Right lung (tissue), 2 donors: ENCODE measurements at regions not wholly inside any gene's neighbourhood (a gene's known extent, or its start where the extent isn't known, plus 50 kb on each side); places are given as distances from the start of the nearest gene placed in this dataset.
"Not testable (repeated sequence)": the region's sequence is repeated elsewhere in the genome, so short reads cannot be mapped to it uniquely, and the experiment has no call there.

Experiments
- DNase-seq, 2 donors: peaks; one replicate each; pipeline ENCODE4 v3.0.0-alpha.2; 2013

- DNase-seq, result not testable (repeated sequence)
Measured at GRCh38 chr16:22572331-22573224, 61.9 kb downstream of the NPIPB5 start.

DNA sequence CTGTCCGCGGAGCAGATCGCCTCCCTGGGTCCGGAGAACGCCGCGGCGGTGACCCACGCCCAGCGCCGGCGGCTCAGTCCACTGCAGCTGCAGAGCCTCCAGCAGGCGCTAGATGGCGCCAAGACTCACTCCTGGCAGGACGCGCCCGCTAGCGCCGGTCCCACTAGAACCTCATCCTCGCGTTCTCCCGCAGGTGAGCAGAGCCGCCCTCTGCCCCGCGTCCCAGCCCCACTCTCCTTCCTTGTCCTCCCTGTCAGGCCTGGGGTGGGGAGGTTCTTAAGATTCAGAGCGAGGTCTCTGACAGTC, 62.5 kb downstream of the NPIPB5 start:
- not testable (repeated sequence) for DNase-seq

DNA sequence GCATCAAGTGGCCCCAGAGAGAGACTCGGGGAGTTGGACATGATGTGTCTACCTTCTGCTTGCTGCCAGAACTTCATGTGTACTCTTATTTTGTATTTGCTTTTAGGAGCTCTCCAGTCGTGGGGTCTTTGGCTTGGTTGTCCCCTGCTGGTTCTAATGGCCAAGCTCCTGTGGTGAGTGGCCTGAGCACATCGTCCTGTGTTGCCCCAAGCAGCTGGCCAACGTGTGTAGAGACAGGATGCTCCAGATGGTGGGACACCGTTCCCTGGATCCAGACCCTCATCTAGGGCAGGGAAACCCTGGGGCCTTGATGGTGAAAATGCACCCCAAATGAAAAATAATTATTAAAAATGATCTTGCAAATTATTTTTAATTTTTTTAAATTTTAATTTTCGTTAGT, 65.8 kb downstream of the NPIPB5 start:
- DNase-seq, result not testable (repeated sequence)

- DNase-seq, result not testable (repeated sequence)
Measured at GRCh38 chr16:22583195-22583594, 72.5 kb downstream of the NPIPB5 start.

GRCh38 chr16:22584459-22584858, 73.8 kb downstream of the NPIPB5 start:
- DNase-seq, result not testable (repeated sequence)

DNA sequence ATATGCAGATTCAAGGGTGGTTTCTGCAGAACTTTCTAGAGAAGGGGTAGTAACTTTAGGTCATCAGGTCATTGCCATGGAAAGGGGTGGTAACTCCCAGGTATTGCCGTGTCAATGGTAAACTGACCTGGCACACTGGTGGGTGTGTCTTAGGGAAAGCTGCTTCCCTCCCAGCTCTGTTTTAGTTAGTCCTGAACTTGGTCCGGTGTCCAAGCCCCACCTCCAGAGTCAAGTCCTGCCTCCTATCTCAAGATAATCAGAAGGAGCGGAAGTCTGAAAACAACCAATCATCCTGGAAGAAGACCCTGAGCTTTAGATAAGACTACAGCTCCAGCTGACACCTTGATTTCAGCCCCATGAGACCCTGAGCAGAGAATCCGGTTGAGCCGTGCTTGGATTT, 74.2 kb downstream of the NPIPB5 start:
- DNase-seq, result not testable (repeated sequence)

GRCh38 chr16:22585431-22585830, 74.7 kb downstream of the NPIPB5 start:
- DNase-seq, result not testable (repeated sequence)

DNA sequence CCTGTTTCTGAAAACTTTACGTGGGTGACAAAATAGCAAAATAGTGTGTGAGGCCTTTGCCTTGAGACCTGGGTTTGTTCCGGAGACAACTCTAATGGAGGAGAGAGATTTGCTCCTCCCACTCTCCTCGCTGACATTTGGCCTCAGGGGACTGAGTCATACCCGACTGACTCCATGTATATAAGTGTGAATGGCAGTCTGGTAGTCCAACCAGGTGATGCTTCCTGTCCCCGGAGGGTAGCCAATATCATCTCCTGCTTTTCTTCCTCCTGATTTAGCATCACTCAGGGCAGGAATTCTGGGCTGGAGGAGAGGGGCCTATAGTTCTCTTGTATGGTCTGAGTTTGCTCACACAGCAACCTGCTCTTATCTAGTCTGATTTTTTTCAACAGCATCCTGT, 76.0 kb downstream of the NPIPB5 start:
- not testable (repeated sequence) for DNase-seq

- not testable (repeated sequence) for DNase-seq
Measured at GRCh38 chr16:22589757-22590156, 79.1 kb downstream of the NPIPB5 start.

DNA sequence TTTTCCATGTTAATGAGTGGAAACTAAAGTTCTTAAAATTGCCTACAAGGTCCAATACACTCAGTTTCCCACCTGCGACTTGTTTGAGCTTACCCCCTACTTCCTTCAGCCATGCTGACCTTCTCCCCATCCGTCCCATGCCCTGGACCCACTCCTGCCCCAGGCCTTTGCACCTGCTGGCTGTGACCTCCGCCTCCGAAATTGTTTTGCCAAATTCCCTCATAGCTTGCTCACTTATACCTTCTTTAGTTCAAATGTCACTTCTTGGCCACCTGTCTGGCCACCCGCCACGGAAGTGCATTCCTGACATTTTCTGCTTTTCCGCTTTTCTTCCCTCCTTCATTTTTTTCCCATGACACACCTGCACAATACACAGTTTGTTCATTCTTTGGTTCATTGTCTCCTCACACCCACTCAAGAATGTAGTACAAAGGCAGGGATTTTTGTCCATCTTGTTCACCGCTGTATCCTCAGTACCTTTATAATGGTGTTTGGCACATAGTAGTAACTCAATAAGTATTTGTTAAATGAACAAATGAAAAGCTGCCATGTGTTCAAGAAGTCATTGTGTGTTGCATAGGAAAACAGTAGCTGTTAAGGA, 85.9 kb downstream of the NPIPB5 start:
- DNase-seq, result not testable (repeated sequence)

GRCh38 chr16:22603744-22604143, 93.1 kb downstream of the NPIPB5 start:
- DNase-seq, result not testable (repeated sequence)

- DNase-seq, result not testable (repeated sequence)
Measured at GRCh38 chr16:22606619-22607018, 95.9 kb downstream of the NPIPB5 start.

DNA sequence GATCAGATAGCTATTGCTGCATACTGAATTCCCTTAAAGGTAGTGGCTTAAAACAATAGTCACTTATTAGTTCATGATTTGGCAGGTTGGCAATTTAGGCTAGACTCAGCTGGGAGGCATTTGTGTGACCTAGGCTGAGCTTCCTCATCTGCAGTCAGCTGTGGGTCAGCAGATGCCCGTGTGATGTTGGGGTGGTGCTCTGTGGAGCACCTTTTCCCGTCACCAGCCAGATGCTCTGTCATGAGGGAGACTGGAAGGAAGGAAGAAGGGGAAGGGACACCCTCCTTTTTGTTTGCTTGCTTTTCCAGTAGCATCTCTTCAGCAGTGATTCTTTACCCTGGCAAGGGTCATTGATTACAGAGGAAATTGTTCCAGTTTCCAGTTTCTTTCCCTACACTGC, 99.1 kb downstream of the NPIPB5 start:
- not testable (repeated sequence) for DNase-seq

- not testable (repeated sequence) for DNase-seq
Measured at GRCh38 chr16:22611128-22611527, 100.4 kb downstream of the NPIPB5 start.

DNA sequence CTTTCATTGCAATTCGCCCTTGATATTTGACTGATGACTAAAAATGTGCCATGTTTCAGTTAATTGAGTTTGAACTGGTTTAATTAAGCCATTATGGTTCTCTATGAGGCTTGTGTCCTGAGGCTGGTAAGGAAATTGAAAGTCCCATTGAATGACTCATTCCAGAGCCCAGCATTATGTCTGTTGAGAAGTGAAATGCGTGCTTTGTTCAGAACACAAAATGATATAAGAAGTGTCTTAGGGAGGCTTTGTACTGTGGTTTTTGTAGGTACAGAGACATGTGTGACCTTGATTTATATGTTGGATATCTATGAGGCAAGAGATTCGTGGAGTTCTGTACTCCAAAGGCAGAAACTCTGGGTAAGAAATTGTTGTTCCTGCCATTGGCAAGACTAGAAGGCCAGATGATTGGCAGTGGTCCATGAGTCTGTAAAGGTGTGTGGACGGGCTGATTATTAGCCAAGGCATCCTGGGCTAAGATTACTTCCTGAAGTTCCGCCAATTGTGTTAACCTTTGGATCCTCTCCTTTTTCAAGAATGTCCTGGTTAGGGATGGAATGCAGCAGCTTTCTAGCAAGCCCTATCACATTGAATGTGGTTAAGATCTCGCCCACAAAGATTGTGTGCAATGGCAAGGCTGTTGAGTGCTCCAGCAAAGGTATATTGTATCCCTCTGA, 103.7 kb downstream of the NPIPB5 start:
- no peak for DNase-seq

- no peak for DNase-seq
Measured at GRCh38 chr16:22618842-22619241, 108.2 kb downstream of the NPIPB5 start.

DNA sequence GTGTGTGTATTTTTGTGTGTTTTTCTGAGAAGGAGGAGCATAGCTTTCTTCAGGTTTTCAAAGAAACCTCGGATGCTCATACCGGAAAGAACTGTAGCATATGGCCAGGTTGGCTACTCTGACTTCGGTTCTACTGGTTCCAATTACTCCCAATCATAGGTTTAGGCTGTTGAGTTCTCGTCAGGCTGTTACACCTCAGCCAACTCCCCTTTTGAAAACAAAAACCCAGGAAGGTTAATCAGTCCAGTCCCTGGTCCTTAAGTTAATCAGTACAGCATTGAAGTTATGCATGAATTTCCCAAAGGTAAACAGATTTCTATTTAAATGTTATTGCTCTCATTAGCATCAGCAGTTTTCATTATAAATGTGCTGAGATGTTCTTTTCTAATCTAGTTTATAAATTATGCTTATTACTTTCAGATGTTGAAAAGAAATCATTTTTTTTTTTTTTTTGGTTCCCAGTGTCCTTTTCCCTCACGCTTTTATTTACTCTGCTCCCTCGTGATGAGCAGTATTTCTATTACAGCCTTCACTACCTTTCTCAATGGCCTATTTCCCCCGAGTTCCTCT, 111.0 kb downstream of the NPIPB5 start:
- DNase-seq, result no peak

GRCh38 chr16:22622703-22623102, 112.0 kb downstream of the NPIPB5 start:
- DNase-seq, result no peak

DNA sequence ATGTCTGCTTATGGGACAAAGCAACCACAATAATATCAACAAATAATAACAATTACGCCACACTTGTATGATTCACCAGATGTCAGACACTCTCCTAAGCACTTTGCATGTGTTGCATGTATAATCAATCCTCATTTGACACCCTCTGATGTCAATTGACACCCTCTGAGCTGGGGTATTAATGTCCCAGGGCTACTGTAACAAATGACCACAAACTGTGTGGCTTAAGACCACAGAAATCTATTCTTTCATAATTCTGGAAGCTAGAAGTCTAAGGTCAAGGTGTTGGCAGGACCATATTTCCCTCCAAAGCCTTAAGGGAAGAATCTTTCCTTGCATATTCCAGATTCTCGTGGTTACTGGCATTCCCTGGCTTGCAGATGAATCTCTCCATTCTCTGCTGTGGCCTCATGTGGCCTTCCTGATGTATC, 112.7 kb downstream of the NPIPB5 start:
- DNase-seq, result no peak

- DNase-seq, result no peak
Measured at GRCh38 chr16:22624038-22624799, 113.5 kb downstream of the NPIPB5 start.

- no peak for DNase-seq
Measured at GRCh38 chr16:22624800-22625533, 114.3 kb downstream of the NPIPB5 start.
